Hepatocyte (in vitro differentiated cells): ENCODE measurements at regions not wholly inside any gene's neighbourhood (a gene's known extent, or its start where the extent isn't known, plus 50 kb on each side); places are given as distances from the start of the nearest gene placed in this dataset.

Source experiments
- DNase-seq: peaks from one replicate; pipeline ENCODE4 v3.0.0-alpha.2; 2016; ENCODE audit warnings: low spot score
- H2AFZ ChIP-seq: fragments of 200-600 bp; sonication (generic); 2 replicates; pipeline ENCODE4 v1.6.0; 2016; ENCODE audit warnings: antibody characterized with exemption, mild to moderate bottlenecking
- H3K27ac ChIP-seq: fragments of 200-600 bp; sonication (generic); 2 replicates; pipeline ENCODE4 v1.5.1; 2016; ENCODE audit warnings: mild to moderate bottlenecking
- H3K27me3 ChIP-seq: fragments of 200-600 bp; sonication (generic); 2 replicates; pipeline ENCODE4 v1.6.1; 2016
- H3K36me3 ChIP-seq: fragments of 200-600 bp; sonication (generic); replicated peaks from 2 replicates; pipeline ENCODE4 v1.5.1; 2016; ENCODE audit warnings: low read depth; ENCODE audit not compliant: insufficient read depth
- H3K4me1 ChIP-seq: fragments of 200-600 bp; sonication (generic); 2 replicates; pipeline ENCODE4 v1.5.1; 2016; ENCODE audit warnings: mild to moderate bottlenecking, moderate library complexity; ENCODE audit not compliant: insufficient read depth
- H3K4me2 ChIP-seq: fragments of 200-600 bp; sonication (generic); 2 replicates; pipeline ENCODE4 v1.6.0; 2016
- H3K4me3 ChIP-seq: fragments of 200-600 bp; sonication (generic); 2 replicates; pipeline ENCODE4 v1.5.1; 2016; ENCODE audit warnings: mild to moderate bottlenecking
- H3K79me2 ChIP-seq: fragments of 200-600 bp; sonication (generic); 2 replicates; pipeline ENCODE4 v1.6.0; 2017; ENCODE audit warnings: mild to moderate bottlenecking
- H3K9me2 ChIP-seq: fragments of 200-600 bp; sonication (generic); replicated peaks from 2 replicates; pipeline ENCODE4 v1.6.0; 2017; ENCODE audit warnings: mild to moderate bottlenecking; ENCODE audit not compliant: insufficient read depth
- H3K9me3 ChIP-seq: fragments of 200-600 bp; sonication (generic); 2 replicates; pipeline ENCODE4 v1.5.1; 2016; ENCODE audit warnings: low read depth, mild to moderate bottlenecking
- H4K20me1 ChIP-seq: fragments of 200-600 bp; sonication (generic); 2 replicates; pipeline ENCODE4 v1.6.0; 2016; ENCODE audit warnings: mild to moderate bottlenecking; ENCODE audit not compliant: insufficient read depth, poor library complexity, severe bottlenecking
- CTCF ChIP-seq: fragments of 200-600 bp; sonication (generic); IDR thresholded peaks from 2 replicates; pipeline ENCODE4 v1.5.1; 2016; ENCODE audit warnings: antibody characterized with exemption, mild to moderate bottlenecking; ENCODE audit not compliant: poor library complexity
- EZH2 ChIP-seq: fragments of 200-600 bp; sonication (generic); IDR thresholded peaks from 2 replicates; pipeline ENCODE4 v1.6.1; 2016; ENCODE audit warnings: antibody characterized with exemption, mild to moderate bottlenecking, borderline replicate concordance
- EZH2phosphoT487 ChIP-seq: fragments of 200-600 bp; sonication (generic); IDR thresholded peaks from one replicate; pipeline ENCODE4 v1.6.1; 2018; ENCODE audit warnings: antibody characterized with exemption, mild to moderate bottlenecking, low read depth, moderate library complexity; ENCODE audit not compliant: unreplicated experiment, severe bottlenecking
- whole genome bisulfite sequencing: methylation state at CpG from one replicate; pipeline ENCODE4 v1.1.6; 2016; ENCODE audit warnings: low lambda C conversion rate; ENCODE audit errors: missing lambda C conversion rate; 5-methylcytosine and 5-hydroxymethylcytosine counted together

GRCh38 chr2:59653164-59653563 is 900.3 kb downstream of the BCL11A start:
- H3K4me1 ChIP-seq: no peaks in the 10 kb centered on the region
- H3K4me3 ChIP-seq: no peak overlapping the region
- no peak overlapping the region for H3K27ac ChIP-seq
- H3K27me3 ChIP-seq: no peaks in the 10 kb centered on the region
- H3K9me3 ChIP-seq: no peaks in the 10 kb centered on the region
- TF ChIP-seq EZH2phosphoT487: no peak
- no peak for TF ChIP-seq CTCF
- TF ChIP-seq EZH2: no peak
- 47% methylated on average over 2 of the region's 2 CpGs for WGBS
- H4K20me1 ChIP-seq: no peaks in the 10 kb centered on the region
- no peak for DNase-seq
- H3K36me3 ChIP-seq: no peaks in the 10 kb centered on the region
- no peak overlapping the region for H3K4me2 ChIP-seq
- H3K79me2 ChIP-seq: no peaks in the 10 kb centered on the region
- H2AFZ ChIP-seq: no peak overlapping the region
- H3K9me2 ChIP-seq: no peaks in the 10 kb centered on the region

- no peak for DNase-seq
- no peaks in the 10 kb centered on the region for H3K27me3 ChIP-seq
- H2AFZ ChIP-seq: no peak overlapping the region
- H3K79me2 ChIP-seq: no peaks in the 10 kb centered on the region
- no peaks in the 10 kb centered on the region for H3K9me2 ChIP-seq
- no peaks in the 10 kb centered on the region for H4K20me1 ChIP-seq
- 61% methylated on average over 1 of the region's 1 CpG for WGBS
- TF ChIP-seq EZH2 (no peak), EZH2phosphoT487 (no peak), CTCF (no peak)
- no peaks in the 10 kb centered on the region for H3K9me3 ChIP-seq
- H3K4me1 ChIP-seq: no peaks in the 10 kb centered on the region
- no peak overlapping the region for H3K4me2 ChIP-seq
- no peak overlapping the region for H3K27ac ChIP-seq
- H3K36me3 ChIP-seq: no peaks in the 10 kb centered on the region
- H3K4me3 ChIP-seq: no peak overlapping the region
Observed at GRCh38 chr2:59630789-59631188, 922.7 kb downstream of the BCL11A start.

GRCh38 chr2:59627599-59627998 is 925.9 kb downstream of the BCL11A start:
- TF ChIP-seq EZH2 (no peak), EZH2phosphoT487 (no peak), CTCF (no peak)
- no peaks in the 10 kb centered on the region for H3K4me1 ChIP-seq
- no peaks in the 10 kb centered on the region for H4K20me1 ChIP-seq
- no peaks in the 10 kb centered on the region for H3K79me2 ChIP-seq
- no peaks in the 10 kb centered on the region for H3K36me3 ChIP-seq
- H3K4me3 ChIP-seq: no peak overlapping the region
- 0% methylated on average over 1 of the region's 1 CpG for WGBS
- no peaks in the 10 kb centered on the region for H3K9me2 ChIP-seq
- H3K4me2 ChIP-seq: no peak overlapping the region
- H3K27me3 ChIP-seq: no peaks in the 10 kb centered on the region
- no peak for DNase-seq
- H3K9me3 ChIP-seq: no peaks in the 10 kb centered on the region
- no peak overlapping the region for H3K27ac ChIP-seq
- H2AFZ ChIP-seq: no peak overlapping the region

GRCh38 chr2:59622599-59623308 is 930.7 kb downstream of the BCL11A start:
- Histone ChIP-seq H3K27ac (no peak overlapping the region), H3K36me3 (no peaks in the 10 kb centered on the region), H3K9me3 (peaks cover 3% of the 10 kb centered on the region), H3K27me3 (no peaks in the 10 kb centered on the region), H4K20me1 (no peaks in the 10 kb centered on the region), H2AFZ (no peak overlapping the region), H3K79me2 (no peaks in the 10 kb centered on the region), H3K4me2 (no peak overlapping the region), H3K9me2 (no peaks in the 10 kb centered on the region), H3K4me3 (no peak overlapping the region), H3K4me1 (no peaks in the 10 kb centered on the region)
- no peak for DNase-seq
- no peak for TF ChIP-seq CTCF
- TF ChIP-seq EZH2phosphoT487: no peak
- no peak for TF ChIP-seq EZH2
